Neural cell (in vitro differentiated cells): ENCODE measurements at regions not wholly inside any gene's neighbourhood (a gene's known extent, or its start where the extent isn't known, plus 50 kb on each side); places are given as distances from the start of the nearest gene placed in this dataset.

Source experiments
- CTCF ChIP-seq: fragments of 450-650 bp; IDR thresholded peaks from 2 replicates; pipeline ENCODE4 v1.5.1; 2014; ENCODE audit warnings: antibody characterized with exemption, mild to moderate bottlenecking, moderate library complexity; ENCODE audit not compliant: poor library complexity, severe bottlenecking
- EP300 ChIP-seq: fragments of 450-650 bp; conservative IDR thresholded peaks from 2 replicates; pipeline ENCODE4 v1.6.1; 2014; ENCODE audit warnings: antibody characterized with exemption, mild to moderate bottlenecking, moderate library complexity; ENCODE audit not compliant: poor library complexity, severe bottlenecking
- EZH2 ChIP-seq: fragments of 200-600, 300-800 bp; shearing (Covaris generic), sonication (generic); IDR thresholded peaks from 2 replicates; pipeline ENCODE4 v1.6.1; 2014; ENCODE audit warnings: antibody characterized with exemption, low read length, borderline replicate concordance, mild to moderate bottlenecking; ENCODE audit not compliant: insufficient read depth, poor library complexity, severe bottlenecking
- POLR2AphosphoS5 ChIP-seq: IDR thresholded peaks from 2 replicates; pipeline ENCODE4 v1.6.1; 2012
- RAD21 ChIP-seq: fragments of 450-650 bp; conservative IDR thresholded peaks from 2 replicates; pipeline ENCODE4 v1.6.1; 2014; ENCODE audit warnings: antibody characterized with exemption, mild to moderate bottlenecking, moderate library complexity
- REST ChIP-seq: IDR thresholded peaks from 2 replicates; pipeline ENCODE4 v1.6.1; 2012; ENCODE audit warnings: borderline replicate concordance

- TF ChIP-seq CTCF (no peak), EZH2 (no peak), REST (no peak), RAD21 (no peak), EP300 (no peak), POLR2AphosphoS5 (no peak)
These were observed 65.0 kb upstream of the IQSEC1 start for GRCh38 chr3:13137941-13138832.
